ENCODE measurements at regions not wholly inside any gene's neighbourhood (a gene's known extent, or its start where the extent isn't known, plus 50 kb on each side); places are given as distances from the start of the nearest gene placed in this dataset.

GRCh38 chr11:69931994-69932910 is 113.0 kb upstream of the FGF3 start:
- DNase-seq (ENCODE audit: low read depth): no peak

GRCh38 chr11:69934861-69935494 is 115.8 kb upstream of the FGF3 start:
- DNase-seq (ENCODE audit: low read depth): no peak

- DNase-seq (ENCODE audit: low read depth): no peak
Measured at GRCh38 chr11:69935941-69936505, 116.8 kb upstream of the FGF3 start.

- no peak for DNase-seq (ENCODE audit: low read depth)
Measured at GRCh38 chr11:69936771-69937170, 117.6 kb upstream of the FGF3 start.

GRCh38 chr11:69938206-69938605 is 119.0 kb upstream of the FGF3 start:
- no peak for DNase-seq (ENCODE audit: low read depth)

GRCh38 chr11:69939551-69940245 is 120.5 kb upstream of the FGF3 start:
- DNase-seq (ENCODE audit: low read depth): no peak

GRCh38 chr11:69940246-69940610 is 121.0 kb upstream of the FGF3 start:
- DNase-seq (ENCODE audit: low read depth): no peak

- DNase-seq (ENCODE audit: low read depth): no peak
Measured at GRCh38 chr11:69941546-69942332, 122.5 kb upstream of the FGF3 start.

- DNase-seq (ENCODE audit: low read depth): no peak
Measured at GRCh38 chr11:69942333-69942820, 123.2 kb upstream of the FGF3 start.

- DNase-seq (ENCODE audit: low read depth): no peak
Measured at GRCh38 chr11:69943066-69943465, 123.8 kb upstream of the FGF3 start.

- no peak for DNase-seq (ENCODE audit: low read depth)
Measured at GRCh38 chr11:69943506-69943905, 124.3 kb upstream of the FGF3 start.

GRCh38 chr11:69944146-69944795 is 125.1 kb upstream of the FGF3 start:
- DNase-seq (ENCODE audit: low read depth): no peak

- no peak for DNase-seq (ENCODE audit: low read depth)
Measured at GRCh38 chr11:69945157-69945556, 125.9 kb upstream of the FGF3 start.

- no peak for DNase-seq (ENCODE audit: low read depth)
Measured at GRCh38 chr11:69947059-69947792, 128.0 kb upstream of the FGF3 start.

GRCh38 chr11:69947793-69948255 is 128.6 kb upstream of the FGF3 start:
- no peak for DNase-seq (ENCODE audit: low read depth)

- no peak for DNase-seq (ENCODE audit: low read depth)
Measured at GRCh38 chr11:69948256-69949141, 129.3 kb upstream of the FGF3 start.

- no peak for DNase-seq (ENCODE audit: low read depth)
Measured at GRCh38 chr11:69949327-69949726, 128.8 kb upstream of the ANO1 start.

- no peak for DNase-seq (ENCODE audit: low read depth)
Measured at GRCh38 chr11:69950120-69950519, 128.0 kb upstream of the ANO1 start.

GRCh38 chr11:69950621-69951020 is 127.5 kb upstream of the ANO1 start:
- no peak for DNase-seq (ENCODE audit: low read depth)
